Activated CD8-positive, alpha-beta memory T cell treated with anti-CD3 and anti-CD28 coated beads, Interleukin-2, amount 10 ng/mL, durations not matched to agents 7 days and 5 days (primary cell): ENCODE measurements at regions not wholly inside any gene's neighbourhood (a gene's known extent, or its start where the extent isn't known, plus 50 kb on each side); places are given as distances from the start of the nearest gene placed in this dataset.

ENCODE experiments used
- ATAC-seq: fragments of 150-1000 bp; cut with Tn5 transposase; one replicate; pipeline ENCODE4 v1.10.0; 2021; ENCODE audit warnings: moderate library complexity
- CTCF ChIA-PET: fragments of 350-600 bp; sonication (Branson Sonifier 250); formaldehyde crosslinking; loops from one replicate; lab custom pipeline; 2021; ENCODE audit warnings: antibody characterized with exemption; lab: Charles Lee
- DNase-seq: peaks from one replicate; pipeline ENCODE4 v3.0.0-alpha.2; 2020
- H3K27ac Mint-ChIP-seq: one replicate; pipeline ENCODE4 v1.8.0; 2021; ENCODE audit warnings: mild to moderate bottlenecking, mixed read lengths
- H3K27me3 Mint-ChIP-seq: one replicate; pipeline ENCODE4 v1.8.0; 2021; ENCODE audit warnings: mixed read lengths
- H3K36me3 Mint-ChIP-seq: one replicate; pipeline ENCODE4 v1.8.0; 2021; ENCODE audit warnings: mild to moderate bottlenecking, mixed read lengths
- H3K4me1 Mint-ChIP-seq: one replicate; pipeline ENCODE4 v1.8.0; 2021; ENCODE audit warnings: mixed read lengths
- H3K4me3 Mint-ChIP-seq: one replicate; pipeline ENCODE4 v1.8.0; 2021; ENCODE audit warnings: mild to moderate bottlenecking, moderate library complexity, mixed read lengths
- H3K9me3 Mint-ChIP-seq: one replicate; pipeline ENCODE4 v1.8.0; 2022; ENCODE audit warnings: low read depth, mixed read lengths

DNA sequence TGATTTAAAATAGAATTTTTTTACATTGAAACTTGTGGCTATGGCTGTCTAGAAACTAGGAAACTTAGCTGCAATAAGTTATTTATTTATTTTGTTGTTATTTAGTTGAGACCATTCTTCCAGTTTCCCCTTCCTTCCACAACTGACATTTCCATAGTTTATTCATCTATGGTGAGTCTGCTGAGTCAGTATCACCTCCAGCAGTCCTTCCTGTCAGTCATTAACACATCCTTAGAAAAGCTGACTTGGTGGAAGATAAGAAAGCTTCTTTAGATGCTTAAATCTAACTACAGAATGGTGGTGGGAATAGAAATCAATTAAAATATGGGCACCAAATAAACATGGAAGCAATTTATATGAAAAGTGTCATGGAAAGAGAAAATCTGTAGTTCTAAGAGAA, 714.0 kb downstream of the RWDD3 start:
- no peak for DNase-seq
- H3K4me1 Mint-ChIP-seq: no peaks in the 10 kb centered on the region
- H3K27me3 Mint-ChIP-seq: no peaks in the 10 kb centered on the region
- no peak for ATAC-seq
- H3K4me3 Mint-ChIP-seq: no peak overlapping the region
- no peaks in the 10 kb centered on the region for H3K36me3 Mint-ChIP-seq
- H3K9me3 Mint-ChIP-seq: peaks cover 3% of the 10 kb centered on the region
- H3K27ac Mint-ChIP-seq: no peak overlapping the region
- CTCF ChIA-PET: no interaction called here

DNA sequence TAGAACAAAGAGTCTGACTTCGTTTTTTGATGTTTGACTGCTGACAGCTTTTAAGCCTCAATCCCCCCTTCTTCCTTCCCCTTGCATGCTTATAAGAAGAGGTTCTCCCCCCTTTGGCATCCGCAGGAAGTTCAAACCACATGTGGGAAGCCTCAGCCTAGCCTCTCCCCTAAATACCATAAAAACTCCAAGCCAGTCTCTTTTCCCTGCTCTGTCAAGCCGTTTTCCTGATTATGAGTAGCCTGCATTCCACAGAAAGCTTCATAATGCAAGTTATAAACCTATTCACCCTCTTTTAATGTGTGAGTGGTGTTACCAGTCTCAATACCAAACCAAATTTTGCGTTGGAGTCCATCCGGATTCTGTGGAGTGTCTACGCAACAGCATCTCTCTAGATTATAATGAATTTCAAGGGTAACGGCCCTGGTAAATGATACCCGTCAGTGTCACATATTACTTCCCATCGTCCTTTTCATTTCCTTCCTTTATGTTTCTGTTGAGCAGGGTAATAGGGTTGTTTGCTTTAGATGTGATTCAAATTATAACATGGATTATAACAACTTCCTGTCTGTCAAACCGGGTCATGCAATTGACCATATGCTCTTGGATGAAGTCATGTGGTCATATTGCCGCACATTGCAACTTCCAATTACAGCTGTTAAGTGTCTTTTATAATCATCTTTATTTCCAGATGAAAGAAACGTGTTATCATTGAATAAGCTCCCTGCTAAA, 717.5 kb downstream of the RWDD3 start:
- Mint-ChIP-seq H3K4me1 (no peaks in the 10 kb centered on the region), H3K9me3 (peaks cover 3% of the 10 kb centered on the region), H3K4me3 (no peak overlapping the region)

DNA sequence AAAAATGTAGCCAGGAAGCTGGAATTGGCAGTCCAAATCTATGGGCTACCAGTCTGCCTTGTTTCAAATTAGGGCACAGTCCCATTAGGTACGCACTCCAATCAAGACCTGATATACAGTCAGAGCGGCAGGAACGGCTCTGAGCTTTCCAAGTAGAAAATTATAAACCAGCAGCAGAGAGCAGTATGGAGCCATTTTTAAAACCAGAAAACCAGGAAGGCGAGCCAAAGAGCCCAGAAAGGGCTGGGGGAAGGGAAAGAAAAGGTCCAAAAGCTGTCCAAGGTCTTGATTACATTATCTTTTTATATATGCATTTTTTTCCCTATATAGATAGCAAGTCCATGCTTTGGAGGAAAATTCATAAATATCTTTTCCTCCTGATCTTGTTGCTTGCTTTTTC, 719.0 kb downstream of the RWDD3 start:
- Mint-ChIP-seq H3K4me1 (no peaks in the 10 kb centered on the region), H3K36me3 (no peaks in the 10 kb centered on the region), H3K27ac (no peak overlapping the region), H3K27me3 (no peaks in the 10 kb centered on the region), H3K4me3 (no peak overlapping the region), H3K9me3 (peaks cover 3% of the 10 kb centered on the region)
- DNase-seq: no peak
- ATAC-seq: no peak
- CTCF ChIA-PET: no interaction called here

More for the DNA sequence above, 717.5 kb downstream of the RWDD3 start:
- ATAC-seq (no peak), DNase-seq (no peak)
- CTCF ChIA-PET: no interaction called here
- Mint-ChIP-seq H3K27me3 (no peaks in the 10 kb centered on the region), H3K36me3 (no peaks in the 10 kb centered on the region), H3K27ac (no peak overlapping the region)

DNA sequence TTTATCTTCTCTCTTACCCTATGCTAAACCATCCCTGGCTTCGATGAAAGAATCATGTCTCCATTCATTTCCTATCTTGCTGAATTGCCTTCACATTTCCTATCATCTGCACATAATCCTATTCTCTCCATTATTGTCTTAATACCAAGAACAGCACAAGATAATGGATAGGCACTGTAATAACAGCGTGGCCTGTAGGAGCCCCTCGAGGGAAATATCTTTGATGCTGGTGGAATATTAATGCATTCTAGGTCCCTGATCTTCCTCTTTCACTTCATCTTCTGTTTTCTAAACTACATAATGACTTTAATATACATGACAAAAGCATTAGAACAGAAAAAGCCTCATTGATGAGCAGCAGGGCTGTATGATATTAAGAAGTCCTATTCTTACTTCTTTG, 720.6 kb downstream of the RWDD3 start:
- peaks cover 7% of the 10 kb centered on the region for H3K9me3 Mint-ChIP-seq
- H3K27me3 Mint-ChIP-seq: no peaks in the 10 kb centered on the region
- no peak overlapping the region for H3K4me3 Mint-ChIP-seq
- ATAC-seq (no peak), DNase-seq (no peak)
- no peaks in the 10 kb centered on the region for H3K36me3 Mint-ChIP-seq
- no peak overlapping the region for H3K27ac Mint-ChIP-seq
- CTCF ChIA-PET: no interaction called here
- no peaks in the 10 kb centered on the region for H3K4me1 Mint-ChIP-seq

DNA sequence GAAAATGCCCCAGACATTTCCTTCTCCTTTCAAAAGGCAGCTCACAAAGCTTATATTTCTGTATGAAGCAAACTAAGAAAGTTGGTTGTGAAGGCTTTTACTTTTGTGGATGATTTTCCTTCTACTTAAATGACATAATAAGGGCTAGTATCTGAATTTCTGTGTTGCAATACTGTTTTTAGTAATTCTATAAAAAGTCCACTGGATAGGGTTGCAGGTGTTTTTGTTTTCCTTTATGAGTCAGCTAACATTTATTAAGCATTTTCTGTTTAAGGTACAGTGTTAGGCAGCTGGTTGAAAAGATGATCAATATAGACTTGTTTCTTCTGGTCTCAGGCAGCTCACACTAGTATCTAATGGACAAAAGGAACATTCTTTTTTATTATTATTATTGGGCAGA, 722.2 kb downstream of the RWDD3 start:
- Mint-ChIP-seq H3K4me1 (no peaks in the 10 kb centered on the region), H3K9me3 (peaks cover 6% of the 10 kb centered on the region), H3K36me3 (no peaks in the 10 kb centered on the region), H3K27ac (no peak overlapping the region), H3K4me3 (no peak overlapping the region), H3K27me3 (no peaks in the 10 kb centered on the region)
- no peak for ATAC-seq
- CTCF ChIA-PET: no interaction called here
- DNase-seq: no peak

DNA sequence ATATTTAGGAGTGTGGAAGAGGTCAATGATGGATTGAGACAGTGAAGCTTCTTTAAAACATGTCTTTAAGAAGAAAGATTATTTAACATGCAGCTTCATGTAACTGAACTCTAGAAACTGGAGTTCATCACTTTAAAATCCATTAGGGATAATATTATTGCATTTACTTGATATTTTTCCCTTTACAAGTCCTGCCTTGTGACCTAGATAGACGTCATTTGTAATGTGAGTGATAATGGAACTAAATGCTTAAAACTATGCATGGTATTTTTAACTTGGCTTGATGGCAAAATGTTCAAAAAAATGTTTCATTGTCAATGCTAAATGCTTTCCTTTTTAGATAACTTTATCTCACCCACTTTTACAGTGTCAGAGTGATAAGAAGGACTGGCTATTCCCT, 723.7 kb downstream of the RWDD3 start:
- no peak for ATAC-seq
- CTCF ChIA-PET: no interaction called here
- Mint-ChIP-seq H3K4me1 (no peaks in the 10 kb centered on the region), H3K27ac (no peak overlapping the region), H3K27me3 (no peaks in the 10 kb centered on the region), H3K36me3 (no peaks in the 10 kb centered on the region), H3K9me3 (peaks cover 7% of the 10 kb centered on the region), H3K4me3 (no peak overlapping the region)
- DNase-seq: no peak

DNA sequence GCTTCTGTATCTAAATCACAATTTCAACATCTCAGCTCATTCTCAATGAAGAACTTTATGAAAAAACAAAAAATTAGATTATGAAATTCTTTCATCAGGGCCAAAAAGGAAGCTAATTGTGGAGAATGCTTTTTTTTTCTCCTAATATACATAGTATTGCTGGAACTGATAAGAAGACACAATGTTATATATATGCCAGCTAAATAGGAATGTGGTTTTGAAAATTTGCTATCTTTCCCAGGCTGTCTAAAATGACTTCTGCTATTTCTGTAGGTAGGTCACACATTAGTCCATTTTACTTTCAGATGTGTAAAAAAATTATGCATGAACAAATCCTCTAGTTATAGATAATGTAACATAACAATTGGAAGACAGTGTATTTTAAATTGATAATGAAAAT, 732.9 kb downstream of the RWDD3 start:
- Mint-ChIP-seq H3K27me3 (no peaks in the 10 kb centered on the region), H3K4me1 (no peaks in the 10 kb centered on the region), H3K4me3 (no peak overlapping the region), H3K9me3 (no peaks in the 10 kb centered on the region), H3K36me3 (no peaks in the 10 kb centered on the region), H3K27ac (no peak overlapping the region)
- CTCF ChIA-PET: no interaction called here
- ATAC-seq (no peak), DNase-seq (no peak)

DNA sequence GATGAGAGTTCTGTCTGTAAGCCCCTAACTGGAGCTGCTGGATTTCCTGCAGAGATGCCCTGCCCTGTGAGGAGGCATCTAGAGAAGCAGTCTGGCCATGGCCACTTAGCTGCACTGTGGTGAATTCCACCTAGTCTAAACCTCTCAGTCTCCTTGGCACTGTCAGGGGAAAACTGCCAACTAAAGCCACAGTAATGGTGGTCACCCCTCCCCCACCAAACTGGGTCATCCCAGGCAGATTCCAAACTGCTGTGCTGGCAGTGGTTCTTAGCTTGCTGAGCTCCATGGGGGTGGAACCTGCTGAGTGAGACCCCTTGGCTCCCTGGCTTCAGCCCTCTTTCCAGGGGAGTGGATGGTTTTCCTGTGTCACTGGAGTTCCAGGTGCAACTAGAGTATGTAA, 740.6 kb downstream of the RWDD3 start:
- Mint-ChIP-seq H3K4me3 (no peak overlapping the region), H3K4me1 (no peaks in the 10 kb centered on the region), H3K36me3 (peaks cover 2% of the 10 kb centered on the region), H3K27ac (no peak overlapping the region), H3K27me3 (no peaks in the 10 kb centered on the region), H3K9me3 (peaks cover 6% of the 10 kb centered on the region)
- DNase-seq: no peak
- no peak for ATAC-seq
- CTCF ChIA-PET: no interaction called here

DNA sequence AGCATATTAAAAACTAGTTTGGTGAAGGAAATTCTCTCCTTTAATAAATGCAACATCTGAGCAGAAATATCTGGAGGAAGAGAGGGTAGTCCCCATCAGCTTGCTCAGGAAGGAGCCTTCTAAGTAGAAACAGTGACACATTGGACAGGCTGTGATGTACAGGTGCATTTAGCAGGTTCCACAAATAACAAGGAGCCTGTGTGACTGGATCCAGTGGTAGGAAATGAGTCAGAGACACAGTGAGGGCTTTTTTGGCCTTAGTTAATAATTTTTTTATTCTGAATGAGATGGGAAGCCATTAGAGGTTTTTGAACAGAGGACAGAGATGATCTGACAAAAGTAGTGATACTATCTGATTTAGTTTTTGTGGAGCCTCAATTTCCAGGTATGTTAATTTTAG, 738.9 kb upstream of the PTBP2 start:
- Mint-ChIP-seq H3K4me1 (no peaks in the 10 kb centered on the region), H3K27ac (no peak overlapping the region), H3K4me3 (no peak overlapping the region), H3K27me3 (no peaks in the 10 kb centered on the region), H3K9me3 (peaks cover 9% of the 10 kb centered on the region), H3K36me3 (no peaks in the 10 kb centered on the region)
- CTCF ChIA-PET: no interaction called here
- DNase-seq (no peak), ATAC-seq (no peak)

DNA sequence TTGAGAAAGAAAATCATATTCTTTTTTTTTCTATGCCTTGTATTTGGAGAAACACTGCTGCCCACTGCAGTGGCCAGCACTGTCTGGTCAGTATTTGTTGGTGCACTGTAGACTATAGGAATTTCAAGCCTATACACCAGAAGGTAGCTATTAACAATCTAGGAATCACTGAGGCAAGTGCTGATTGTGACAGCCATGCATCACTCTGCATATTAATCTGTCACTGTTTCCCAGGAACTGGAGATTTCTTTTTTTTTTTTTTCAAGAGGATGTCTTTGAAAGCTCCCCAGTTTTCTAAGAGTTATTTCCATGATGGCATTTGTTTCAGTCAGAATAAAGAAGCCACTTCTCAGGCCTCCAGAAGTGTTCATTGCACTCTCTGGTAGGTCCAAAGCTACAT, 737.8 kb upstream of the PTBP2 start:
- no peak overlapping the region for H3K4me3 Mint-ChIP-seq
- H3K36me3 Mint-ChIP-seq: no peaks in the 10 kb centered on the region
- no peak overlapping the region for H3K27ac Mint-ChIP-seq
- DNase-seq (no peak), ATAC-seq (no peak)
- H3K4me1 Mint-ChIP-seq: no peaks in the 10 kb centered on the region
- CTCF ChIA-PET: no interaction called here
- no peaks in the 10 kb centered on the region for H3K27me3 Mint-ChIP-seq
- H3K9me3 Mint-ChIP-seq: peaks cover 9% of the 10 kb centered on the region

DNA sequence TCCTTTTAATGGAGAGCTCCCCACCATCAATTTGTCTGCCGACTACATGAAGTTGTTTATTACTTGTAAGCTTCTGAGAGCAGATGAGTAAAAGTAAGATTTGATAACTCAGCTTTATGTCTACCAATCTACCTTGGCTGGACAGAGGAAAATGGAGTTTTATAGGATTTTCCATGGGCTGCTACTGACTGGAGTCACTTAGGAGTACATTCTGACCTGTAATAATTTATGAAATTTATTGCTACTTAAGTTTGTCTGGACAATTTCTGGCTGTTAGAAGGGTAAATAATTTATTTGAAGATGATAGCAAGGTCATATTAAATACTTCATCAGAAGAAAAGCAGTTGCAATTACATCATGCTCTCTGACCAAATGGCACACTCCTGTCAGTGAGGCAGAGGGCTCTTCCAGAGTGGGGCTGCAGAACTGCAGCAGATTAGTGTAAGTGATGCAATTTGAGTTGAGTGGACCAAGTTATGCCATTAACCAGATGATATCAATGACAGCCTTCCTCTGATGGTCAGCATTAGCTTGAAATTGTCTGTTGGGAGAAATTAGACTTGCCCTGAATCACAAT, 736.7 kb upstream of the PTBP2 start:
- H3K4me1 Mint-ChIP-seq: no peaks in the 10 kb centered on the region
- DNase-seq: no peak
- no peaks in the 10 kb centered on the region for H3K27me3 Mint-ChIP-seq
- H3K4me3 Mint-ChIP-seq: no peak overlapping the region
- CTCF ChIA-PET: no interaction called here
- no peaks in the 10 kb centered on the region for H3K36me3 Mint-ChIP-seq
- H3K9me3 Mint-ChIP-seq: peaks cover 11% of the 10 kb centered on the region
- ATAC-seq: no peak
- H3K27ac Mint-ChIP-seq: no peak overlapping the region

DNA sequence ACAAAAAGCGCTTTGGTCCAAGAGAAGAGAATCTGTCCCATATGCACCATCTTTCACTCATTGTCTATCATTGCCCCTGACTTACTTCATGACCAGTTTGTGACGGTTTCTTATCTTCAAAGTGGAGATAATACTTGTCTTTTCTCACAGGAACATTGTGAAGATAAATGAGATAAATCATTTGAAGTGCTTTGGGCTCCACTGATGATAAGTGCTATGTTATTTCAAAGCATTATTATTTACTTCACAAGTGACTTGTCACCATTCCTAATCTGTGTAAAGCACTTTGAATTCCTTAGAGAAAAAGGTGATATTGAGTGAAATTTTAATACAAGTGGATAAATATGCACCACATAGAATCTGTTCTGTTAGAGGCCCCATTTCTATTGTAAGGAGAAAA, 731.6 kb upstream of the PTBP2 start:
- peaks cover 7% of the 10 kb centered on the region for H3K9me3 Mint-ChIP-seq
- no peak for DNase-seq
- no peaks in the 10 kb centered on the region for H3K4me1 Mint-ChIP-seq
- no peak overlapping the region for H3K27ac Mint-ChIP-seq
- ATAC-seq: no peak
- H3K36me3 Mint-ChIP-seq: no peaks in the 10 kb centered on the region
- CTCF ChIA-PET: no interaction called here
- no peaks in the 10 kb centered on the region for H3K27me3 Mint-ChIP-seq
- no peak overlapping the region for H3K4me3 Mint-ChIP-seq

DNA sequence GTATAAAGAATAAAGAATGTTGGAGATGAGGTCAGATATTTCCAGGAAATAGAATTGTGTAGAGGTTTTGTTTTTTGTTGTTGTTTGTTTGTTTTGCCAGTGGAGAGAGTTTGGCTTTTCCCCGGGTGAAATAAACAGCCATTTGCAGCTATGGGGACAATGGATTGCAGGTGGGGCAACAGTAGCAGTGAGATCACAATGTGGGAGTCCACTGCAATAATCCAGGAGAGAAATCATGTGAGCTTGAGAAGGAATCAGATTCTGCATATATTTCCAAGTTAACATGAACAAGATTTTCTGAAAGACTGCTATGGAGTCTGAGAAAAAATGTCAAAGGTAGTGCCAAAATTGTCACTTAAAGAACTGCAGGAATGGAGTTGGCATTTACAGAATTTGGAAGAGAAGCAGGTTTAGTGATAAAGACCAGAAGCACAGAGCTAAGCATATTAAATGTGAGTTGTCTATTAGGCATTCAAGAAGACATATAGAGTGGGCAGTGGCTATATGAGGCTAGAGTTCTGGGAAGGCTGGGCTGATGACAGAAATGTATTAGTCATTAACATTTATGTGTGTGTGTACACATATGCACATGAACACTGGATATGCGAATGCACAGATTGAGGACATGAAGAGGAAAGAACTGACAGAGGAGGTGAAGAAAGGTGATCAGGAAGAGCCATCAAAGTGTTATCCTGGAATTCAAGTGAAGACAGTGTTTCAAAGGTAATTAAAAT, 729.6 kb upstream of the PTBP2 start:
- no peak for DNase-seq
- H3K27me3 Mint-ChIP-seq: no peaks in the 10 kb centered on the region
- peaks cover 8% of the 10 kb centered on the region for H3K9me3 Mint-ChIP-seq
- no peak overlapping the region for H3K4me3 Mint-ChIP-seq
- H3K4me1 Mint-ChIP-seq: no peaks in the 10 kb centered on the region
- no peak for ATAC-seq
- CTCF ChIA-PET: no interaction called here
- no peaks in the 10 kb centered on the region for H3K36me3 Mint-ChIP-seq
- no peak overlapping the region for H3K27ac Mint-ChIP-seq

DNA sequence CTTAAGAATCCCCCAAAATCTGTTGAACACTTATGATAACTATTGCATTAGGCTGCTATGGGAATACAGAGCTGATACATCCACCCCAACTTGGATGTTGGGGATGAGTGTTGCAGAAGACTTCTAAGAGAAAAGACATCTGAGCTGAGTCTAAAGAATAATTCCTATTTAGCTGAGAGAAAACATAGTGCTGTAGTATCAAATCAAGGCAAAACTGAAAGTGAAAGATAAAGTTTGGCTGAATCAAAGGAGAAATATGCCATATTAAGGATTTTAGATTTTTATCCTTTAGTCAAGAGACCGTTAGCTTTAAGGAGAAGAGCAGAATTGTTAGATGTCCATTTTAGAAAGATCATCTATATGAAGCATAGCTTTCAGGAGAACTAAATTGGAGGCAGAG, 726.9 kb upstream of the PTBP2 start:
- Mint-ChIP-seq H3K4me1 (no peaks in the 10 kb centered on the region), H3K9me3 (peaks cover 8% of the 10 kb centered on the region), H3K36me3 (no peaks in the 10 kb centered on the region), H3K4me3 (no peak overlapping the region), H3K27ac (no peak overlapping the region), H3K27me3 (no peaks in the 10 kb centered on the region)
- ATAC-seq (no peak), DNase-seq (no peak)
- CTCF ChIA-PET: no interaction called here
